Esophagus muscularis mucosa (tissue), 3 donors: ENCODE measurements at regions not wholly inside any gene's neighbourhood (a gene's known extent, or its start where the extent isn't known, plus 50 kb on each side); places are given as distances from the start of the nearest gene placed in this dataset.

Experiments used
- CTCF ChIP-seq, 3 experiments: fragments of 200-600 bp in 2 of 3; fragments of 450-650 bp in 1 of 3; sonication (generic) in 2 of 3; IDR thresholded peaks; one replicate each; pipeline ENCODE4 v1.5.1; 2017 to 2019; ENCODE audit warnings: antibody characterized with exemption in 3 of 3, mild to moderate bottlenecking in 2 of 3, moderate library complexity in 1 of 3
- POLR2A ChIP-seq: fragments of 450-650 bp; IDR thresholded peaks from one replicate; pipeline ENCODE4 v1.6.1; 2017; ENCODE audit warnings: antibody characterized with exemption, moderate library complexity, mild to moderate bottlenecking, low read depth
- POLR2AphosphoS5 ChIP-seq, 2 donors: sonication (generic); formaldehyde crosslinking; IDR thresholded peaks; one replicate each; pipeline ENCODE4 v1.6.1; 2017; ENCODE audit warnings: antibody characterized with exemption in 2 of 2

- TF ChIP-seq CTCF (IDR thresholded peaks at IDR 0.05): no peak
- TF ChIP-seq POLR2A: no peak
- no peak for TF ChIP-seq POLR2AphosphoS5 (IDR thresholded peaks at IDR 0.05)
These were observed 116.5 kb upstream of the ANO5 start for GRCh38 chr11:22076271-22076930.
